Mesenchymal stem cell (in vitro differentiated cells and primary cell): ENCODE measurements at regions not wholly inside any gene's neighbourhood (a gene's known extent, or its start where the extent isn't known, plus 50 kb on each side); places are given as distances from the start of the nearest gene placed in this dataset.

Source experiments
- DNase-seq: peaks from one replicate; pipeline ENCODE4 v3.0.0-alpha.2; 2013
- H2AFZ ChIP-seq: one replicate; pipeline ENCODE4 v1.6.1; 2013; ENCODE audit warnings: low read depth, mild to moderate bottlenecking, control low read depth, inconsistent platforms, low read length, moderate library complexity
- H2AK5ac ChIP-seq: 2 replicates; pipeline ENCODE4 v1.6.1; 2013; ENCODE audit warnings: low read length, moderate library complexity, mild to moderate bottlenecking, inconsistent platforms; ENCODE audit not compliant: severe bottlenecking
- H2BK120ac ChIP-seq: one replicate; pipeline ENCODE4 v1.6.1; 2013; ENCODE audit warnings: low read depth, mild to moderate bottlenecking, inconsistent platforms, low read length, moderate library complexity
- H2BK12ac ChIP-seq, 2 experiments: one replicate each; pipeline ENCODE4 v1.6.1; 2013; ENCODE audit warnings: inconsistent platforms in 2 of 2, low read length in 2 of 2, mild to moderate bottlenecking in 2 of 2, moderate library complexity in 2 of 2, control low read depth in 1 of 2
- H2BK15ac ChIP-seq: one replicate; pipeline ENCODE4 v1.6.1; 2013; ENCODE audit warnings: mild to moderate bottlenecking, low read depth, inconsistent platforms; ENCODE audit not compliant: poor library complexity, severe bottlenecking
- H2BK5ac ChIP-seq: 2 replicates; pipeline ENCODE4 v1.6.1; 2013; ENCODE audit warnings: low read depth, mild to moderate bottlenecking, low read length, control low read depth, inconsistent platforms; ENCODE audit not compliant: poor library complexity, severe bottlenecking
- H3K14ac ChIP-seq, 2 experiments: one replicate each; pipeline ENCODE4 v1.6.1; 2013; ENCODE audit warnings: inconsistent platforms in 2 of 2, low read length in 2 of 2, control low read depth in 1 of 2, mild to moderate bottlenecking in 1 of 2, moderate library complexity in 1 of 2
- H3K18ac ChIP-seq, 2 experiments: one replicate each; pipeline ENCODE4 v1.6.1; 2013; ENCODE audit warnings: inconsistent platforms in 2 of 2, low read length in 2 of 2, control low read depth in 1 of 2, low read depth in 1 of 2, mild to moderate bottlenecking in 1 of 2
- H3K23ac ChIP-seq, 2 experiments: one replicate each; pipeline ENCODE4 v1.6.1; 2013; ENCODE audit warnings: inconsistent platforms in 2 of 2, low read length in 2 of 2, mild to moderate bottlenecking in 2 of 2, moderate library complexity in 2 of 2, control low read depth in 1 of 2
- H3K27ac ChIP-seq: 2 replicates; pipeline ENCODE4 v1.5.1; 2013; ENCODE audit warnings: mild to moderate bottlenecking, moderate library complexity, low read length, control low read depth, inconsistent platforms; ENCODE audit not compliant: poor library complexity, severe bottlenecking
- H3K27me3 ChIP-seq, 2 experiments: 2 replicates each; pipeline versions ENCODE4 v1.6.1 to v1.7.0; 2013; ENCODE audit warnings: low read length in 2 of 2, mild to moderate bottlenecking in 2 of 2, moderate library complexity in 2 of 2, control low read depth in 1 of 2, inconsistent platforms in 1 of 2; ENCODE audit not compliant: control insufficient read depth in 1 of 2, insufficient read depth in 1 of 2
- H3K36me3 ChIP-seq, 2 experiments: 2 replicates each; pipeline versions ENCODE4 v1.6.1 to v1.7.0; 2013; ENCODE audit warnings: low read length in 2 of 2, control low read depth in 1 of 2, inconsistent platforms in 1 of 2, low read depth in 1 of 2, mild to moderate bottlenecking in 1 of 2; ENCODE audit not compliant: insufficient read depth in 2 of 2, control insufficient read depth in 1 of 2
- H3K4ac ChIP-seq, 2 experiments: one replicate each; pipeline ENCODE4 v1.6.1; 2013; ENCODE audit warnings: inconsistent platforms in 2 of 2, low read length in 2 of 2, mild to moderate bottlenecking in 2 of 2, moderate library complexity in 2 of 2, control low read depth in 1 of 2, low read depth in 1 of 2
- H3K4me1 ChIP-seq: 2 replicates; pipeline ENCODE4 v1.6.1; 2013; ENCODE audit warnings: low read depth, low read length, control low read depth; ENCODE audit not compliant: control insufficient read depth, insufficient read depth
- H3K4me2 ChIP-seq: 2 replicates; pipeline ENCODE4 v1.6.1; 2013; ENCODE audit warnings: low read length, mild to moderate bottlenecking, inconsistent platforms; ENCODE audit not compliant: poor library complexity, severe bottlenecking
- H3K4me3 ChIP-seq, 2 experiments: 2 replicates each; pipeline versions ENCODE4 v1.5.1 to v1.7.0; 2013; ENCODE audit warnings: low read length in 2 of 2, mild to moderate bottlenecking in 2 of 2, control low read depth in 1 of 2, low read depth in 1 of 2; ENCODE audit not compliant: insufficient read depth in 1 of 2
- H3K79me1 ChIP-seq: replicated peaks from 2 replicates; pipeline ENCODE4 v1.6.1; 2013; ENCODE audit warnings: mild to moderate bottlenecking, control low read depth, low read length, inconsistent platforms; ENCODE audit not compliant: poor library complexity, severe bottlenecking
- H3K9ac ChIP-seq: 2 replicates; pipeline ENCODE4 v1.7.0; 2013; ENCODE audit warnings: mild to moderate bottlenecking, low read length, moderate library complexity
- H3K9me3 ChIP-seq: 2 replicates; pipeline ENCODE4 v1.7.0; 2013; ENCODE audit warnings: mild to moderate bottlenecking, low read length; ENCODE audit not compliant: control insufficient read depth
- H4K8ac ChIP-seq: one replicate; pipeline ENCODE4 v1.6.1; 2013; ENCODE audit warnings: inconsistent platforms, mild to moderate bottlenecking, low read length, moderate library complexity
- H4K91ac ChIP-seq: one replicate; pipeline ENCODE4 v1.6.1; 2013; ENCODE audit warnings: mild to moderate bottlenecking, low read length, inconsistent platforms
- WGBS: methylation state at CpG from one replicate; pipeline ENCODE4 v1.1.7; 2013; ENCODE audit warnings: mixed read lengths; 5-methylcytosine and 5-hydroxymethylcytosine counted together

DNA sequence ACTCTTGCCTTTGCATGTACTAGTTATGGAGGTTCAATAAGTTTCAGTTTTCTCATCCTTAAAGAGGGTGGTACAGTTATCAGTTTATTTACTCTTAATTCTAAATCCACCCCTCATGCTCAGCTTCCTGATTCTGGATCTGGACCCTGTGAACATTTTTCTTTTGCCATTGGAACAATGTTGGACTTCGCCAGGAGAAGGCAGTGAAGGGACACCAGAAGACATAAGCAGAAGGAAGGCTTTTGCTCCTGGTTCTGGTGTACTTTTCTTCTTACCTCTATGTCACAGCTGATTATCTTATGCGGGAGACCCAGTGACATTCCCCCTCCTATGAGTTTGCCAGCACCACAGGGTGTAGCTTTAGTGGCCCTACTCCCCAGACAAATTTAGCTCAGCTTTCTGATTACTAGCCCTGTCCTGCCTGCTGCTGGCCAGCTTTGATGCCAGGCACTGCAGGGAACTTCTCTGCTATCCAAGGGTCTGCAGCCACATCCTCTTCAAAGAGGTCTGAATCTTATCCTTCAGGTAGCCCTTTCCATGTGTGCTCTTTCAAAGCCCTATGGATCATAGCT, 466.3 kb upstream of the EPHA3 start:
- Histone ChIP-seq H3K36me3 (no peaks in the 10 kb centered on the region), H3K79me1 (no peaks in the 10 kb centered on the region), H3K4me2 (no peak overlapping the region), H2BK5ac (no peak overlapping the region), H4K91ac (no peak overlapping the region), H3K9ac (no peak overlapping the region), H2BK120ac (no peak overlapping the region), H3K27ac (no peak overlapping the region), H3K18ac (no peak overlapping the region), H3K4me1 (no peaks in the 10 kb centered on the region), H2BK12ac (no peak overlapping the region), H3K23ac (peak overlapping the region in 1 of 2 experiments; percentile 83), H2AK5ac (no peak overlapping the region), H3K4ac (no peak overlapping the region), H4K8ac (no peak overlapping the region), H3K9me3 (peaks cover 3% of the 10 kb centered on the region), H2BK15ac (no peak overlapping the region), H2AFZ (no peak overlapping the region), H3K4me3 (no peak overlapping the region), H3K27me3 (no peaks in the 10 kb centered on the region), H3K14ac (peak overlapping the region in 1 of 2 experiments; percentile 12)
- no peak for DNase-seq
- 99% methylated on average over 2 of the region's 2 CpGs for WGBS

DNA sequence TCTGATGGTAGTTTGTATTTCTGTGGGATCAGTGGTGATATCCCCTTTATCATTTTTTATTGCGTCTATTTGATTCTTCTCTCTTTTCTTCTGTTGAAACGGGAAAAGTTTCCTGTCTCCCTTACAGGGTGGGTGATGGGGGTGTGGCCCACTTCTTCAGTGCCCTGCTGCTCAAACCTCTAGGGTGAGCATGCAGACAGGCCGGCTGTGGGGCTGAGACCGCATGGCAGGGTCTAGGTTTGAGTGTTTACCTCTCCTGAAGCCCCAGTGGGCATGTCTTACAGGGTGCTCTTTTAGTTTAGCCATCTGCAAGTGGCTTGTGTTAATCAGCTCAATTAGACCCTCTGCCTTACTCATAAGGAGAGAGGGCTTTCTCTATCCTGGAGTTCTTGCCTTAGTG, 450.0 kb upstream of the EPHA3 start:
- no peak overlapping the region for H2AFZ ChIP-seq
- H3K27me3 ChIP-seq = no peaks in the 10 kb centered on the region
- no peak overlapping the region for H4K8ac ChIP-seq
- no peak overlapping the region for H2AK5ac ChIP-seq
- DNase-seq = no peak
- no peak overlapping the region for H3K4me2 ChIP-seq
- H3K9me3 ChIP-seq = no peaks in the 10 kb centered on the region
- no peak overlapping the region for H3K14ac ChIP-seq
- no peak overlapping the region for H2BK12ac ChIP-seq
- H3K4ac ChIP-seq = no peak overlapping the region
- H2BK15ac ChIP-seq = no peak overlapping the region
- no peak overlapping the region for H3K4me3 ChIP-seq
- no peak overlapping the region for H2BK120ac ChIP-seq
- no peaks in the 10 kb centered on the region for H3K4me1 ChIP-seq
- no peak overlapping the region for H2BK5ac ChIP-seq
- no peak overlapping the region for H3K27ac ChIP-seq
- no peaks in the 10 kb centered on the region for H3K79me1 ChIP-seq
- no peak overlapping the region for H3K9ac ChIP-seq
- WGBS = 91% methylated on average over 4 of the region's 4 CpGs
- no peak overlapping the region for H4K91ac ChIP-seq
- H3K36me3 ChIP-seq = no peaks in the 10 kb centered on the region
- no peak overlapping the region for H3K23ac ChIP-seq
- no peak overlapping the region for H3K18ac ChIP-seq

DNA sequence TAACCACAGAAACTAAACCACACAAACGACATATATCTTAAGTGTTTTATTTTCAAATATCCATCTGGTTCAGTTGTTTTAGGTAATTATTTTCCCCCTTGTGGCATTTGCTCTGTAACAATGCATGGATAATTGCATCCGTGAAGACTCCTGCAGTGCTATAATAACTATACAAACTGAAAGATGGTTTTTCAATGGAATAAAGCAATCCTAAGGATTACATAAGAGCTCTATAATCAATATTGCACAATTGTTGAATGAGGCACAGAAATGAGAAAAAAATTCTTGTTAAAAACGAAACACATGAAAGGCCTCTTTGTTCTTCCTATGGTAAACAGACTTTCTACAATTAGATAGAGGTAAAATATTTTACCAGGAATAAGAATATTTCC, 446.0 kb upstream of the EPHA3 start:
- no peak overlapping the region for H2AK5ac ChIP-seq
- no peaks in the 10 kb centered on the region for H3K36me3 ChIP-seq
- no peak overlapping the region for H3K4me2 ChIP-seq
- no peak overlapping the region for H4K91ac ChIP-seq
- no CpG with 5 or more reads among the region's 3 CpGs for WGBS
- H2BK15ac ChIP-seq = no peak overlapping the region
- no peak overlapping the region for H2BK12ac ChIP-seq
- DNase-seq = no peak
- H2BK5ac ChIP-seq = no peak overlapping the region
- H3K9me3 ChIP-seq = no peaks in the 10 kb centered on the region
- H3K18ac ChIP-seq = no peak overlapping the region
- H3K79me1 ChIP-seq = no peaks in the 10 kb centered on the region
- H3K27me3 ChIP-seq = no peaks in the 10 kb centered on the region
- no peak overlapping the region for H4K8ac ChIP-seq
- no peak overlapping the region for H3K9ac ChIP-seq
- no peaks in the 10 kb centered on the region for H3K4me1 ChIP-seq
- H3K4ac ChIP-seq = no peak overlapping the region
- H3K23ac ChIP-seq = no peak overlapping the region
- no peak overlapping the region for H2AFZ ChIP-seq
- no peak overlapping the region for H3K27ac ChIP-seq
- no peak overlapping the region for H3K14ac ChIP-seq
- no peak overlapping the region for H3K4me3 ChIP-seq
- no peak overlapping the region for H2BK120ac ChIP-seq

DNA sequence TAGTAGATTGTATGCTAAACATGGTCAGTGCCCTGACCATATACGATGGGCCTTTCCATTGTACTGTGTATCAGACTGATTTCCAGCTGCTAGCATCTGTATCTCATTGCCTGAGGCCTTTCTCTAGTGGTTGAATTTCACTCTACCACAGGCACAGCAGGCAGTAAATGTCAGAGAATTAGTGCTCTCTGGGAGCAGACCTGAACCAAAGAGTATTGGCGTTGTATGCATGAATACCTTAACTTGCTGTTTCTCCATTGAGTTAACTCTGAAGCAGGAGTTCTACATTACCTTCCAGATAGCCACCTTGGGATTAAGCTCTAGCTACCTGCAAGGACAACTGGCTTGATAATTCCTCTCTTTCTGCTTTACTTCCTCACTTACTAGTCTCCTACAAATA, 439.2 kb upstream of the EPHA3 start:
- 74% methylated on average over 2 of the region's 2 CpGs for WGBS
- Histone ChIP-seq H3K4me2 (no peak overlapping the region), H3K4me3 (no peak overlapping the region), H2BK5ac (no peak overlapping the region), H3K23ac (no peak overlapping the region), H3K79me1 (no peaks in the 10 kb centered on the region), H3K9me3 (no peaks in the 10 kb centered on the region), H3K9ac (no peak overlapping the region), H2AK5ac (no peak overlapping the region), H2BK120ac (no peak overlapping the region), H3K18ac (no peak overlapping the region), H2BK15ac (no peak overlapping the region), H2BK12ac (no peak overlapping the region), H3K4ac (no peak overlapping the region), H3K4me1 (no peaks in the 10 kb centered on the region), H3K27me3 (no peaks in the 10 kb centered on the region), H3K36me3 (no peaks in the 10 kb centered on the region), H3K27ac (no peak overlapping the region), H2AFZ (no peak overlapping the region), H4K91ac (no peak overlapping the region), H3K14ac (no peak overlapping the region), H4K8ac (no peak overlapping the region)
- no peak for DNase-seq
